OCI-LY3 (cell line): ENCODE measurements at regions not wholly inside any gene's neighbourhood (a gene's known extent, or its start where the extent isn't known, plus 50 kb on each side); places are given as distances from the start of the nearest gene placed in this dataset.

Experiments
- H2AFZ ChIP-seq: fragments of 200-600, 300-600 bp; shearing (Covaris generic); 2 replicates; pipeline ENCODE4 v1.6.0; 2014; ENCODE audit warnings: antibody characterized with exemption, low read depth, low read length
- H3K27ac ChIP-seq: fragments of 200-600, 300-600 bp; sonication (generic); 2 replicates; pipeline ENCODE4 v1.5.1; 2014; ENCODE audit warnings: mild to moderate bottlenecking, low read length, moderate library complexity, mixed read lengths
- H3K27me3 ChIP-seq: fragments of 200-600, 300-600 bp; sonication (generic); 2 replicates; pipeline ENCODE4 v1.6.1; 2014; ENCODE audit warnings: low read depth, low read length, mixed read lengths
- H3K36me3 ChIP-seq: fragments of 200-600, 300-600 bp; sonication (generic); replicated peaks from 2 replicates; pipeline ENCODE3; 2014; ENCODE audit warnings: low read depth, low read length, mixed read lengths
- H3K4me1 ChIP-seq: fragments of 300-600, 200-600 bp; sonication (generic); 2 replicates; pipeline ENCODE4 v1.6.1; 2014; ENCODE audit warnings: low read length, mixed read lengths
- H3K4me2 ChIP-seq: fragments of 200-600, 300-600 bp; sonication (generic); 2 replicates; pipeline ENCODE4 v1.6.1; 2014; ENCODE audit warnings: low read length, mixed read lengths
- H3K4me3 ChIP-seq: fragments of 300-600, 200-600 bp; sonication (generic); 2 replicates; pipeline ENCODE4 v1.5.1; 2014; ENCODE audit warnings: antibody characterized with exemption, mild to moderate bottlenecking, low read length, moderate library complexity
- H3K79me2 ChIP-seq: fragments of 300-600, 200-600 bp; shearing (Covaris generic); 2 replicates; pipeline ENCODE4 v1.6.1; 2014; ENCODE audit warnings: mild to moderate bottlenecking, low read length, mixed read lengths
- H3K9ac ChIP-seq: fragments of 300-600, 200-600 bp; shearing (Covaris generic); 2 replicates; pipeline ENCODE4 v1.6.0; 2014; ENCODE audit warnings: mild to moderate bottlenecking, low read length, moderate library complexity
- H3K9me3 ChIP-seq: fragments of 200-600, 300-600 bp; shearing (Covaris generic); 2 replicates; pipeline ENCODE4 v1.6.1; 2014; ENCODE audit warnings: low read length, mixed read lengths; ENCODE audit not compliant: insufficient read depth
- H4K20me1 ChIP-seq: fragments of 200-600, 300-600 bp; sonication (generic); 2 replicates; pipeline ENCODE4 v1.6.1; 2016; ENCODE audit warnings: low read length, mixed read lengths; ENCODE audit not compliant: insufficient read depth
- CTCF ChIP-seq: fragments of 200-600, 300-600 bp; sonication (generic); IDR thresholded peaks from 2 replicates; pipeline ENCODE4 v1.5.1; 2014; ENCODE audit warnings: antibody characterized with exemption, low read length, low read depth
- EZH2phosphoT487 ChIP-seq: fragments of 200-600 bp; shearing (Covaris generic); IDR thresholded peaks from 2 replicates; pipeline ENCODE4 v1.6.1; 2018; ENCODE audit warnings: antibody characterized with exemption, mixed run types, low read depth

GRCh38 chr12:87796961-87797516 is 232.2 kb downstream of the C12orf50 start:
- TF ChIP-seq CTCF = no peak
- TF ChIP-seq EZH2phosphoT487 = no peak
- H4K20me1 ChIP-seq = no peaks in the 10 kb centered on the region
- no peak overlapping the region for H3K4me2 ChIP-seq
- H3K27me3 ChIP-seq = no peaks in the 10 kb centered on the region
- peaks cover 27% of the 10 kb centered on the region for H3K4me1 ChIP-seq
- no peak overlapping the region for H3K27ac ChIP-seq
- no peaks in the 10 kb centered on the region for H3K9me3 ChIP-seq
- H2AFZ ChIP-seq = no peak overlapping the region
- no peaks in the 10 kb centered on the region for H3K36me3 ChIP-seq
- H3K79me2 ChIP-seq = no peaks in the 10 kb centered on the region
- H3K4me3 ChIP-seq = no peak overlapping the region
- H3K9ac ChIP-seq = no peak overlapping the region

- Histone ChIP-seq H3K4me3 (no peak overlapping the region), H3K4me1 (peaks cover 21% of the 10 kb centered on the region), H3K36me3 (no peaks in the 10 kb centered on the region), H2AFZ (no peak overlapping the region), H3K27me3 (no peaks in the 10 kb centered on the region), H3K9me3 (no peaks in the 10 kb centered on the region), H3K79me2 (no peaks in the 10 kb centered on the region), H4K20me1 (no peaks in the 10 kb centered on the region), H3K4me2 (no peak overlapping the region), H3K9ac (no peak overlapping the region), H3K27ac (no peak overlapping the region)
- TF ChIP-seq CTCF (no peak), EZH2phosphoT487 (no peak)
Measured at GRCh38 chr12:87795555-87795954, 233.6 kb downstream of the C12orf50 start.

GRCh38 chr12:87794854-87795253 is 234.3 kb downstream of the C12orf50 start:
- no peak overlapping the region for H3K4me3 ChIP-seq
- H3K4me1 ChIP-seq = peaks cover 18% of the 10 kb centered on the region
- H3K79me2 ChIP-seq = no peaks in the 10 kb centered on the region
- no peaks in the 10 kb centered on the region for H3K36me3 ChIP-seq
- H3K9me3 ChIP-seq = no peaks in the 10 kb centered on the region
- no peaks in the 10 kb centered on the region for H4K20me1 ChIP-seq
- no peaks in the 10 kb centered on the region for H3K27me3 ChIP-seq
- no peak overlapping the region for H3K27ac ChIP-seq
- H3K4me2 ChIP-seq = no peak overlapping the region
- H3K9ac ChIP-seq = no peak overlapping the region
- H2AFZ ChIP-seq = no peak overlapping the region
- TF ChIP-seq EZH2phosphoT487 = no peak

GRCh38 chr12:87793131-87793530 is 236.1 kb downstream of the C12orf50 start:
- no peaks in the 10 kb centered on the region for H4K20me1 ChIP-seq
- no peak overlapping the region for H3K27ac ChIP-seq
- no peak overlapping the region for H3K4me3 ChIP-seq
- H3K36me3 ChIP-seq = no peaks in the 10 kb centered on the region
- H3K4me1 ChIP-seq = peaks cover 8% of the 10 kb centered on the region
- H3K9ac ChIP-seq = no peak overlapping the region
- H3K79me2 ChIP-seq = no peaks in the 10 kb centered on the region
- H3K4me2 ChIP-seq = no peak overlapping the region
- H3K9me3 ChIP-seq = no peaks in the 10 kb centered on the region
- TF ChIP-seq EZH2phosphoT487 (no peak), CTCF (no peak)
- no peak overlapping the region for H2AFZ ChIP-seq
- H3K27me3 ChIP-seq = no peaks in the 10 kb centered on the region

- H3K27me3 ChIP-seq = no peaks in the 10 kb centered on the region
- no peaks in the 10 kb centered on the region for H3K9me3 ChIP-seq
- no peaks in the 10 kb centered on the region for H3K36me3 ChIP-seq
- no peaks in the 10 kb centered on the region for H3K4me1 ChIP-seq
- H3K9ac ChIP-seq = no peak overlapping the region
- H4K20me1 ChIP-seq = no peaks in the 10 kb centered on the region
- H3K27ac ChIP-seq = no peak overlapping the region
- TF ChIP-seq EZH2phosphoT487 = no peak
- TF ChIP-seq CTCF = no peak
- no peaks in the 10 kb centered on the region for H3K79me2 ChIP-seq
- H3K4me3 ChIP-seq = no peak overlapping the region
- no peak overlapping the region for H3K4me2 ChIP-seq
- H2AFZ ChIP-seq = no peak overlapping the region
Measured at GRCh38 chr12:87784350-87784749, 244.9 kb downstream of the C12orf50 start.
